ENCODE measurements at regions not wholly inside any gene's neighbourhood (a gene's known extent, or its start where the extent isn't known, plus 50 kb on each side); places are given as distances from the start of the nearest gene placed in this dataset.

DNA sequence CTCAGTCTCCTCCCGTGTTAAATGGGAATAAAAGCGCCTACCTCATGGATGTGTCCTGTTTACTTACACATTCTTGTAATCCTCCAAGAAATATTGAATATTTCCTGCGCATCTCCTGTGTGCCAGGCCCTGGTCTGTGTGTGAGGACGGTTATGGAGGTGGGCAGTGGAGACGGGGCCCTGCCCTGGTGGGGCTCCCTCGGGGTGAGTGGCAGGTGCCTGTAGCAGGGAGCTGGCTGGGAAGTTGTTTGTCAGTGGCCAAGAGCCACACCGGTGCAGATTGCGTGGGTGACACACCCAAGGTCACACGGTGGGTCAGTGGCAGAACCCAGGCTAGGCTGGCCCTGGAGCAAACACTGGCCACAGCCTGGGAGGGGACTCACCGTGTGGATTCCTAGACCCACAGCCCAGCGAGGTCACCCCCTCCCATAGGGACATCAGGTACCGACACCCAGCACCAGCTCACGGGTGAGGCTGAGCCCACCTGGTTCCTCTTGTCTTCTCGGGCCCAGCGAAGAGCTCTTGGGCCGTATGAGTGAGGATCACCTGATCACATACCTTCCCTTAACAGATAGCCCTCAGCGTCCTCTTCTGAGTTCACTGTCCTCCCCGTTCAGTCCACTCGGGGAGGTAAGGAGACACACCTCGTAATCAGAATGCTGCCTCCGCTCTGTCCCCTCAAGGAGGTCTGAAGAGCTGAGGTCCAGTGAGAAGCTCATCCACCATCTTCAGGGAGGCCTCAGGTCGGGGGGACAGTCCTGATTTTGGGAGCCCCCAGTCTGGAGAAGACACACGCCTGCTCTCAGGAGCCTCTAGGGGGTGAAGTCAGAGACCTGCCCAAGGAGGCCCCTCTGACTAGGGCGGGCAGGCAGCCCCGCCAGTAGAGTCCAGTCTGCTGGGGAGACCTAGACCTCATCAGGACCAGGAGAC, 349.6 kb downstream of the MATN1 start:
- peaks cover 3% of the 10 kb centered on the region for H3K4me1 ChIP-seq (ENCODE audit: insufficient read depth, low read length)
- H3K27ac ChIP-seq (ENCODE audit: low read depth, low read length), result no peak overlapping the region
- no peak for FAIRE-seq
- Mint-ChIP-seq H3K27me3 (ENCODE audit: low read depth, unreplicated experiment) (peaks cover 56% of the 10 kb centered on the region), H3K4me1 (ENCODE audit: low read depth, unreplicated experiment) (no peaks in the 10 kb centered on the region), H3K27ac (ENCODE audit: unreplicated experiment) (no peak overlapping the region), H3K36me3 (ENCODE audit: low read depth, unreplicated experiment) (no peaks in the 10 kb centered on the region), H3K9me3 (ENCODE audit: unreplicated experiment) (no peaks in the 10 kb centered on the region), H3K4me3 (ENCODE audit: unreplicated experiment) (no peak overlapping the region)
- no peak overlapping the region for H2AFZ ChIP-seq (ENCODE audit: low read depth, low read length)
- H3K79me2 ChIP-seq (ENCODE audit: insufficient read depth, low read length), result no peaks in the 10 kb centered on the region
- no peak for DNase-seq (ENCODE audit: low read depth)
- H3K9me3 ChIP-seq (ENCODE audit: insufficient read depth, low read depth, low read length), result no peaks in the 10 kb centered on the region
- TF ChIP-seq, protein P1, sequence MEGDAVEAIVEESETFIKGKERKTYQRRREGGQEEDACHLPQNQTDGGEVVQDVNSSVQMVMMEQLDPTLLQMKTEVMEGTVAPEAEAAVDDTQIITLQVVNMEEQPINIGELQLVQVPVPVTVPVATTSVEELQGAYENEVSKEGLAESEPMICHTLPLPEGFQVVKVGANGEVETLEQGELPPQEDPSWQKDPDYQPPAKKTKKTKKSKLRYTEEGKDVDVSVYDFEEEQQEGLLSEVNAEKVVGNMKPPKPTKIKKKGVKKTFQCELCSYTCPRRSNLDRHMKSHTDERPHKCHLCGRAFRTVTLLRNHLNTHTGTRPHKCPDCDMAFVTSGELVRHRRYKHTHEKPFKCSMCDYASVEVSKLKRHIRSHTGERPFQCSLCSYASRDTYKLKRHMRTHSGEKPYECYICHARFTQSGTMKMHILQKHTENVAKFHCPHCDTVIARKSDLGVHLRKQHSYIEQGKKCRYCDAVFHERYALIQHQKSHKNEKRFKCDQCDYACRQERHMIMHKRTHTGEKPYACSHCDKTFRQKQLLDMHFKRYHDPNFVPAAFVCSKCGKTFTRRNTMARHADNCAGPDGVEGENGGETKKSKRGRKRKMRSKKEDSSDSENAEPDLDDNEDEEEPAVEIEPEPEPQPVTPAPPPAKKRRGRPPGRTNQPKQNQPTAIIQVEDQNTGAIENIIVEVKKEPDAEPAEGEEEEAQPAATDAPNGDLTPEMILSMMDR (IDR thresholded peaks at IDR 0.05; ENCODE audit: insufficient read depth, low read depth, low read length), result no peak
- TF ChIP-seq EZH2 (IDR thresholded peaks at IDR 0.05; ENCODE audit: insufficient read depth, low read length), result no peak
- H3K4me2 ChIP-seq (ENCODE audit: low read length), result no peak overlapping the region
- no peaks in the 10 kb centered on the region for H3K36me3 ChIP-seq (ENCODE audit: insufficient read depth, low read length)
- H3K4me3 ChIP-seq (ENCODE audit: insufficient read depth, low read depth, low read length), result no peak overlapping the region
- no peak overlapping the region for H3K9ac ChIP-seq (ENCODE audit: low read length)
- H3K27me3 ChIP-seq (ENCODE audit: insufficient read depth, low read length), result peaks cover 2% of the 10 kb centered on the region
- H4K20me1 ChIP-seq (ENCODE audit: insufficient read depth, low read length), result no peaks in the 10 kb centered on the region

DNA sequence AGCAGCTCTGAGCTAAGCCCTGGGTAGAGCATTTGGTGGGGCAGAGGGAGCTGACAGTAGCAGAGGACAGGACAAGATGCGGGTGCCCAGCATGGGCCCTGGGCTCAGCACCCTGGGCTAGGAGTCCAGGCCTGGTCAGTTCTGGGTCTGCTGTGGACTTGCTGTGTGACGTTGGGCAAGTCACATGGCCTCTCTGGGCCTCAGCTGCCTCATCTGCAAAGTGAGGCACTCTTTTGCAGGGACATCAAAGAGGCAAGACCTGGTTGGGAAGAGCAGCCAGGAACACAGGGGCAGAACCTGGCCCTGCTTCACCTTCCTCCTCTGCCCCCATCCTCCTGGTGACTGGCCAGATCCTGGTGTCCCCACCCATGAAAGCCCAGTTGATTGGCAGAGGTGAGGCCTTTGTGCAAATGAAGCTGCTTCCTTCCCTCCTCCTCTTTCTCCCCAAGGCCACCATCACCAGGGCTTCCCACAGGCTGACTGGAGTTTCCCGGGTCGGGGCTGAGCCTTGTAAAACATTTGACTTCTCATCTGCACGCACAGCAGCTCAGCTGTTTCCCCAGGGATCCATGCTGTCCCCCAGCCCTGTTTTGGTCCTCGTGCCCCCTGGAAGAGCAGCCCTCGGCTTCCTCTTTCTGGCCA, 350.5 kb downstream of the MATN1 start:
- H3K9me3 Mint-ChIP-seq (ENCODE audit: unreplicated experiment), result no peaks in the 10 kb centered on the region
- no peak for FAIRE-seq
- no peak overlapping the region for H3K27ac ChIP-seq (ENCODE audit: low read depth, low read length)

More for the DNA sequence above, 350.5 kb downstream of the MATN1 start:
- no peak overlapping the region for H2AFZ ChIP-seq (ENCODE audit: low read depth, low read length)
- peaks cover 56% of the 10 kb centered on the region for H3K27me3 Mint-ChIP-seq (ENCODE audit: low read depth, unreplicated experiment)
- H4K20me1 ChIP-seq (ENCODE audit: insufficient read depth, low read length), result no peaks in the 10 kb centered on the region
- TF ChIP-seq, protein P1 (IDR thresholded peaks at IDR 0.05; ENCODE audit: insufficient read depth, low read depth, low read length), result no peak
- H3K9me3 ChIP-seq (ENCODE audit: insufficient read depth, low read depth, low read length), result no peaks in the 10 kb centered on the region
- no peak overlapping the region for H3K4me2 ChIP-seq (ENCODE audit: low read length)
- H3K36me3 ChIP-seq (ENCODE audit: insufficient read depth, low read length), result no peaks in the 10 kb centered on the region
- no peak overlapping the region for H3K4me3 ChIP-seq (ENCODE audit: insufficient read depth, low read depth, low read length)
- H3K79me2 ChIP-seq (ENCODE audit: insufficient read depth, low read length), result no peaks in the 10 kb centered on the region
- H3K4me1 Mint-ChIP-seq (ENCODE audit: low read depth, unreplicated experiment), result no peaks in the 10 kb centered on the region
- H3K27me3 ChIP-seq (ENCODE audit: insufficient read depth, low read length), result peaks cover 2% of the 10 kb centered on the region
- no peak overlapping the region for H3K27ac Mint-ChIP-seq (ENCODE audit: unreplicated experiment)
- no peaks in the 10 kb centered on the region for H3K4me1 ChIP-seq (ENCODE audit: insufficient read depth, low read length)
- DNase-seq (ENCODE audit: low read depth), result no peak
- H3K9ac ChIP-seq (ENCODE audit: low read length), result no peak overlapping the region
- no peaks in the 10 kb centered on the region for H3K36me3 Mint-ChIP-seq (ENCODE audit: low read depth, unreplicated experiment)
- no peak overlapping the region for H3K4me3 Mint-ChIP-seq (ENCODE audit: unreplicated experiment)
